ENCODE measurements at regions not wholly inside any gene's neighbourhood (a gene's known extent, or its start where the extent isn't known, plus 50 kb on each side); places are given as distances from the start of the nearest gene placed in this dataset.

DNA sequence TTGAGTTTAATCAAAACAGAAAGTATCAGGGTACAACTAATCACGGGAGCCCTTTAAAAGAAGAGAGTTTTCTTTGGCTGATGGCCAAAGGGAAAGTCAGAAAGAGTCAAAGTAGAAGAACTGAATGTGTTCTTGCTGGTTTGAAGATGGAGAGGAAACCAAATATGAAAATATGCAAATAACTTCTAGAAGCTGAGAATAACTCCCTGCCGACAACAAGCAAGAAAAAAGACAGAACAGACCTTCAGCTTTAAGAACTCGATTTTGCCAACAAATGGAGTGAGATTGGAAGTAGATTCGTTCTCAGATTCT is 903.8 kb downstream of the STIM2 start:
- TF ChIP-seq GATA3 (IDR thresholded peaks at IDR 0.05; ENCODE audit: low read depth, low read length) = no peak
- TF ChIP-seq GATA2 (IDR thresholded peaks at IDR 0.05; ENCODE audit: low read depth, low read length) = no peak

Data from SH-SY5Y (cell line).